ENCODE measurements at regions not wholly inside any gene's neighbourhood (a gene's known extent, or its start where the extent isn't known, plus 50 kb on each side); places are given as distances from the start of the nearest gene placed in this dataset.

- DNase-seq = peak; percentile 54 to 61
These were observed 78.6 kb downstream of the ARF6 start for GRCh38 chr14:49971156-49972130.

- DNase-seq = no peak
These were observed 79.3 kb downstream of the ARF6 start for GRCh38 chr14:49972131-49972671.

GRCh38 chr14:49972823-49973222 lies 79.9 kb downstream of the ARF6 start:
- peak in 1 of 2 donors; percentile 12 for DNase-seq

GRCh38 chr14:49975276-49975675 lies 82.4 kb downstream of the ARF6 start:
- DNase-seq = no peak

- no peak for DNase-seq
These were observed 82.9 kb downstream of the ARF6 start for GRCh38 chr14:49975799-49976198.

GRCh38 chr14:49977126-49977841 lies 84.4 kb downstream of the ARF6 start:
- DNase-seq = peak in 1 of 2 donors; percentile 46

- no peak for DNase-seq
These were observed 87.1 kb downstream of the ARF6 start for GRCh38 chr14:49980027-49980426.

GRCh38 chr14:49982082-49982481 lies 89.2 kb downstream of the ARF6 start:
- no peak for DNase-seq

- peak; percentile 63 to 66 for DNase-seq
These were observed 89.6 kb downstream of the ARF6 start for GRCh38 chr14:49982501-49982951.

- no peak for DNase-seq
These were observed 91.5 kb downstream of the ARF6 start for GRCh38 chr14:49984424-49984823.

GRCh38 chr14:49986343-49987014 lies 93.6 kb downstream of the ARF6 start:
- no peak for DNase-seq

- DNase-seq = no peak
These were observed 95.5 kb downstream of the ARF6 start for GRCh38 chr14:49988080-49988990.

GRCh38 chr14:49989966-49990365 lies 97.1 kb downstream of the ARF6 start:
- no peak for DNase-seq

- DNase-seq = no peak
These were observed 98.6 kb downstream of the ARF6 start for GRCh38 chr14:49991491-49991890.

- no peak for DNase-seq
These were observed 99.2 kb downstream of the ARF6 start for GRCh38 chr14:49992036-49992435.

GRCh38 chr14:49992448-49992847 lies 99.6 kb downstream of the ARF6 start:
- no peak for DNase-seq

GRCh38 chr14:49992901-49993339 lies 100.0 kb downstream of the ARF6 start:
- peak; percentile 41 to 67 for DNase-seq

- DNase-seq = no peak
These were observed 100.7 kb downstream of the ARF6 start for GRCh38 chr14:49993565-49993964.

- DNase-seq = no peak
These were observed 102.2 kb downstream of the ARF6 start for GRCh38 chr14:49994951-49995561.

GRCh38 chr14:49997991-49998390 lies 105.1 kb downstream of the ARF6 start:
- no peak for DNase-seq

- DNase-seq = peak; percentile 77 to 84
These were observed 106.4 kb downstream of the ARF6 start for GRCh38 chr14:49999146-49999761.
